IMR-90 (cell line): ENCODE measurements at regions not wholly inside any gene's neighbourhood (a gene's known extent, or its start where the extent isn't known, plus 50 kb on each side); places are given as distances from the start of the nearest gene placed in this dataset.

Experiments
- ATAC-seq: fragments of 200-7000 bp; cut with Tn5 transposase; 2 replicates; pipeline ENCODE4 v1.9.1; 2020; ENCODE audit warnings: low read depth, mild to moderate bottlenecking, moderate library complexity
- BruUV-seq: library from RNA; stranded (reverse); fragments of 400-500 nt; replicated peaks from 2 replicates; lab custom pipeline; 2021; lab: Mats Ljungman, UMichigan
- CTCF ChIA-PET: fragments of 300-600 bp; formaldehyde crosslinking; extraction: SDS; loops from one replicate; lab custom pipeline; 2021; ENCODE audit warnings: antibody characterized with exemption; lab: Yijun Ruan, JAX
- POLR2A ChIA-PET: fragments of 300-600 bp; sonication (Branson Sonifier 250); formaldehyde crosslinking; loops from one replicate; lab custom pipeline; 2022; ENCODE audit warnings: antibody characterized with exemption; ENCODE audit not compliant: unreplicated experiment; lab: Charles Lee
- DNase-seq: peaks from one replicate; pipeline ENCODE4 v3.0.0; 2013
- H2AFZ ChIP-seq: replicated peaks from 2 replicates; pipeline ENCODE3; 2013; ENCODE audit warnings: low read length, mild to moderate bottlenecking; ENCODE audit not compliant: poor library complexity
- H2AK5ac ChIP-seq: 2 replicates; pipeline ENCODE4 v1.6.1; 2013; ENCODE audit warnings: low read depth, low read length, inconsistent platforms
- H2AK9ac ChIP-seq: replicated peaks from 2 replicates; pipeline ENCODE3; 2013; ENCODE audit warnings: mild to moderate bottlenecking, low read depth, low read length, moderate library complexity; ENCODE audit not compliant: poor library complexity
- H2BK120ac ChIP-seq: 2 replicates; pipeline ENCODE4 v1.6.1; 2013; ENCODE audit warnings: low read depth, low read length, inconsistent platforms
- H2BK15ac ChIP-seq: 3 replicates; pipeline ENCODE4 v1.6.1; 2013; ENCODE audit warnings: low read depth, low read length, inconsistent platforms
- H2BK20ac ChIP-seq: 2 replicates; pipeline ENCODE4 v1.6.1; 2013; ENCODE audit warnings: low read depth, mild to moderate bottlenecking, inconsistent platforms, low read length, moderate library complexity
- H2BK5ac ChIP-seq: 2 replicates; pipeline ENCODE4 v1.6.1; 2013; ENCODE audit warnings: mild to moderate bottlenecking, low read depth, low read length, inconsistent platforms; ENCODE audit not compliant: poor library complexity, severe bottlenecking
- H3K14ac ChIP-seq: replicated peaks from 2 replicates; pipeline ENCODE4 v1.6.1; 2013; ENCODE audit warnings: low read depth, low read length, inconsistent platforms
- H3K18ac ChIP-seq: 2 replicates; pipeline ENCODE4 v1.6.1; 2013; ENCODE audit warnings: low read depth, low read length, control low read depth
- H3K23ac ChIP-seq: 2 replicates; pipeline ENCODE4 v1.6.1; 2013; ENCODE audit warnings: low read depth, low read length, inconsistent platforms
- H3K27ac ChIP-seq: 2 replicates; pipeline ENCODE4 v1.5.1; 2013; ENCODE audit warnings: mild to moderate bottlenecking, control low read depth, low read length; ENCODE audit not compliant: insufficient read depth
- H3K27me3 ChIP-seq: 2 replicates; pipeline ENCODE4 v1.6.1; 2013; ENCODE audit warnings: low read length; ENCODE audit not compliant: control insufficient read depth, insufficient read depth
- H3K36me3 ChIP-seq: 2 replicates; pipeline ENCODE4 v1.6.1; 2013; ENCODE audit warnings: low read length, mixed read lengths; ENCODE audit not compliant: control insufficient read depth, insufficient read depth
- H3K4ac ChIP-seq: 2 replicates; pipeline ENCODE4 v1.6.1; 2013; ENCODE audit warnings: low read depth, low read length, inconsistent platforms
- H3K4me1 ChIP-seq: 2 replicates; pipeline ENCODE4 v1.6.1; 2013; ENCODE audit warnings: low read length, mixed read lengths; ENCODE audit not compliant: control insufficient read depth, insufficient read depth
- H3K4me2 ChIP-seq: 2 replicates; pipeline ENCODE4 v1.6.1; 2013; ENCODE audit warnings: low read depth, mild to moderate bottlenecking, control low read depth, low read length, moderate library complexity
- H3K4me3 ChIP-seq: 2 replicates; pipeline ENCODE4 v1.5.1; 2013; ENCODE audit warnings: low read depth, mild to moderate bottlenecking, control low read depth, low read length, moderate library complexity; ENCODE audit not compliant: insufficient read depth
- H3K56ac ChIP-seq: 2 replicates; pipeline ENCODE4 v1.6.1; 2013; ENCODE audit warnings: low read length, inconsistent platforms; ENCODE audit not compliant: insufficient read depth; ENCODE audit errors: extremely low read depth
- H3K79me1 ChIP-seq, 2 experiments: 2 replicates each; pipeline ENCODE4 v1.6.1; 2013; ENCODE audit warnings: low read length in 2 of 2, inconsistent platforms in 1 of 2, low read depth in 1 of 2
- H3K9ac ChIP-seq: 2 replicates; pipeline ENCODE4 v1.6.1; 2013; ENCODE audit warnings: low read depth, low read length, control low read depth
- H3K9me1 ChIP-seq: 2 replicates; pipeline ENCODE4 v1.6.1; 2013; ENCODE audit warnings: low read length, inconsistent platforms; ENCODE audit not compliant: insufficient read depth
- H3K9me3 ChIP-seq: 2 replicates; pipeline ENCODE4 v1.6.1; 2013; ENCODE audit warnings: low read length; ENCODE audit not compliant: control insufficient read depth, insufficient read depth
- H4K20me1 ChIP-seq: 2 replicates; pipeline ENCODE4 v1.6.1; 2013; ENCODE audit warnings: low read length, inconsistent platforms; ENCODE audit not compliant: insufficient read depth
- H4K5ac ChIP-seq: 2 replicates; pipeline ENCODE4 v1.6.1; 2013; ENCODE audit warnings: mild to moderate bottlenecking, low read depth, low read length, control low read depth
- H4K8ac ChIP-seq, 2 experiments: 2 replicates each; pipeline ENCODE4 v1.6.1; 2013; ENCODE audit warnings: low read depth in 2 of 2, low read length in 2 of 2, control low read depth in 1 of 2, inconsistent platforms in 1 of 2
- H4K91ac ChIP-seq: 2 replicates; pipeline ENCODE4 v1.6.1; 2013; ENCODE audit warnings: low read depth, low read length, inconsistent platforms; ENCODE audit not compliant: insufficient read depth
- CEBPB ChIP-seq: IDR thresholded peaks from 2 replicates; pipeline ENCODE4 v1.6.1; 2012; ENCODE audit warnings: low read depth, low read length, improper control_type of control experiment
- MAFK ChIP-seq: IDR thresholded peaks from 2 replicates; pipeline ENCODE4 v1.6.1; 2012; ENCODE audit warnings: low read depth, low read length, improper control_type of control experiment
- POLR2A ChIP-seq: IDR thresholded peaks from 2 replicates; pipeline ENCODE4 v1.6.1; 2012; ENCODE audit warnings: mild to moderate bottlenecking, low read depth, low read length
- WGBS, 2 experiments: methylation state at CpG; one replicate each; pipeline versions ENCODE4 v1.1.5 to v1.1.7; 2013; ENCODE audit warnings: missing lambda C conversion rate in 2 of 2; ENCODE audit not compliant: insufficient read length in 1 of 2; ENCODE audit errors: extremely low coverage in 2 of 2; 5-methylcytosine and 5-hydroxymethylcytosine counted together
- dilution Hi-C: fragments of 300-500 bp; cut with HindIII; formaldehyde crosslinking; loops from one replicate; pipeline ENCODE4 v1.14.3; 2018; ENCODE audit warnings: low sequenced_read_pairs; ENCODE audit not compliant: unreplicated experiment
- in situ Hi-C: fragments of 300-500 bp; cut with MboI; formaldehyde crosslinking; loops from 3 replicates; pipeline ENCODE4 v1.14.3; 2019; ENCODE audit warnings: low sequenced_read_pairs, inconsistent platforms, mixed read lengths
- intact Hi-C: fragments of 100-400 bp; cut with micrococcal nuclease; formaldehyde crosslinking; loops from 2 replicates; pipeline ENCODE4 v1.10.0; 2022

GRCh38 chr6:54541541-54541940 is 233.3 kb downstream of the TINAG start:
- H3K4me1 ChIP-seq: no peaks in the 10 kb centered on the region
- WGBS, 2 experiments: no CpG with 5 or more reads among the region's 1 CpG
- H2AK9ac ChIP-seq: no peak overlapping the region
- TF ChIP-seq POLR2A: no peak
- TF ChIP-seq CEBPB: no peak
- no peak for TF ChIP-seq MAFK
- H3K4me2 ChIP-seq: no peak overlapping the region
- H3K56ac ChIP-seq: no peak overlapping the region
- H2AK5ac ChIP-seq: no peak overlapping the region
- H2BK20ac ChIP-seq: no peak overlapping the region
- H4K20me1 ChIP-seq: no peaks in the 10 kb centered on the region
- H4K91ac ChIP-seq: no peak overlapping the region
- CTCF ChIA-PET: no interaction called here
- H4K8ac ChIP-seq: no peak overlapping the region
- no peak overlapping the region for H2BK15ac ChIP-seq
- no peak overlapping the region for H3K14ac ChIP-seq
- H4K5ac ChIP-seq: no peak overlapping the region
- POLR2A ChIA-PET: no interaction called here
- no peak overlapping the region for H2BK5ac ChIP-seq
- H3K18ac ChIP-seq: no peak overlapping the region
- H3K4me3 ChIP-seq: no peak overlapping the region
- no peaks in the 10 kb centered on the region for H3K36me3 ChIP-seq
- no peaks in the 10 kb centered on the region for H3K9me1 ChIP-seq
- no peaks in the 10 kb centered on the region for H3K27me3 ChIP-seq
- H3K23ac ChIP-seq: no peak overlapping the region
- H3K27ac ChIP-seq: no peak overlapping the region
- in situ Hi-C loops (no loop called here), intact Hi-C loops (no loop called here), dilution Hi-C loops (no loop called here)
- no peak for DNase-seq
- no peaks in the 10 kb centered on the region for H3K79me1 ChIP-seq
- H3K9me3 ChIP-seq: no peaks in the 10 kb centered on the region
- no peak overlapping the region for H2BK120ac ChIP-seq
- ATAC-seq: no peak
- BruUV-seq: no TSS peak
- H3K9ac ChIP-seq: no peak overlapping the region
- H3K4ac ChIP-seq: no peak overlapping the region
- H2AFZ ChIP-seq: no peak overlapping the region
